ENCODE measurements at regions not wholly inside any gene's neighbourhood (a gene's known extent, or its start where the extent isn't known, plus 50 kb on each side); places are given as distances from the start of the nearest gene placed in this dataset.

- no peak for TF ChIP-seq CTCF (IDR thresholded peaks at IDR 0.05)
- no peak for TF ChIP-seq POLR2A (IDR thresholded peaks at IDR 0.05)
These were observed 53.6 kb upstream of the PIK3CG start for GRCh38 chr7:106811472-106811871.
